IgD-negative memory B cell (primary cell): ENCODE measurements at regions not wholly inside any gene's neighbourhood (a gene's known extent, or its start where the extent isn't known, plus 50 kb on each side); places are given as distances from the start of the nearest gene placed in this dataset.
"Not testable (repeated sequence)": the region's sequence is repeated elsewhere in the genome, so short reads cannot be mapped to it uniquely, and the experiment has no call there.

Experiments used
- H3K27ac Mint-ChIP-seq, 3 donors: one replicate each; pipeline ENCODE4 v1.8.0; 2020 to 2022; ENCODE audit warnings: mild to moderate bottlenecking in 3 of 3, mixed read lengths in 3 of 3, moderate library complexity in 1 of 3
- H3K27me3 Mint-ChIP-seq: one replicate; pipeline ENCODE4 v1.8.0; 2021; ENCODE audit warnings: mixed read lengths
- H3K36me3 Mint-ChIP-seq: one replicate; pipeline ENCODE4 v1.8.0; 2020; ENCODE audit warnings: mild to moderate bottlenecking, mixed read lengths
- H3K4me1 Mint-ChIP-seq, 3 donors: one replicate each; pipeline ENCODE4 v1.8.0; 2020 to 2022; ENCODE audit warnings: mixed read lengths in 3 of 3, mild to moderate bottlenecking in 1 of 3
- H3K4me3 Mint-ChIP-seq, 4 donors: one replicate each; pipeline ENCODE4 v1.8.0; 2020 to 2022; ENCODE audit warnings: mild to moderate bottlenecking in 4 of 4, mixed read lengths in 4 of 4, moderate library complexity in 3 of 4
- H3K9me3 Mint-ChIP-seq, 3 donors: one replicate each; pipeline ENCODE4 v1.8.0; 2020 to 2021; ENCODE audit warnings: mixed read lengths in 3 of 3, mild to moderate bottlenecking in 1 of 3

DNA sequence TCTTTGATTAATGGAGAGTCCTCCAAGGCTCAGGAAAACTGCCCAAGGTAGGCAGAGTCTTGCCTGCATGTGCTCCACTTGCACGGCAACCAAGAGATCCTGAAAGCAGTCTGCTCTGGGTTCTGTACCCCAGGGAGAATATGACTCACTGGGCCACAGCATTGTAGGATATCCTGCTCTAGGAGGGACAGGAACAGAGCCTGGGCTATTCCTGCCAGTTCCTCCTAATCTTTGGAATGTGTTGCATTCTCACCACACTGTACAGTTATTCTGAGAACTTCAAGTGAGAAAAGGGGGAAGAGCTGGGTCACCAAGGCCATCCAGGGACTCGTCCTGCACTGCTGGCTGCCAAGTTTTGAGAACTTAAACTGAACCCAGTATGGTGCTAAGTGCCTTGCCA lies 278.5 kb downstream of the MATN1 start:
- Mint-ChIP-seq H3K27me3 (peaks cover 5% of the 10 kb centered on the region), H3K27ac (no peak overlapping the region), H3K4me1 (peaks cover 0 to 1% (median 0%) of the 10 kb centered on the region in 3 donors), H3K9me3 (peaks cover 0 to 6% (median 3%) of the 10 kb centered on the region in 3 donors), H3K36me3 (no peaks in the 10 kb centered on the region), H3K4me3 (no peak overlapping the region)

DNA sequence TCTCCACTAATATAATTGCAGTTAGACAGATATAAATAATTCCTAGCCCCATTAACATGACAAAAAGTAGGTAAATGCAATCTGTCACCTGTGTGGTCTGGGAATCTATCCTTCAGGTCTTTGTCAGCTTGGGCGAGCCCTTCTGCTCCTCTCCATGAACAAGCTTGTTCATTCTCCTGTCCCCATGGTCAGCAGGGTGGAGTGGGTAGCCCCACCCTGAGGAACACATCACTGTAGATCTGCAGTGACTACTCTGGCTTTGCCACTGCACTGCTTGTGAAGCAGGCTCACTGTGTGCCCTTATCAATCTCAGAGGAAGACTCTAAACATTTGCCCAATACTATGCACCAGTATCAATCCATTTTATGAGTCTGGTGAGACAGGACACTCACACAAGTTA lies 279.0 kb downstream of the MATN1 start:
- Mint-ChIP-seq H3K36me3 (no peaks in the 10 kb centered on the region), H3K27ac (no peak overlapping the region), H3K4me3 (no peak overlapping the region), H3K4me1 (peaks cover 0 to 1% (median 0%) of the 10 kb centered on the region in 3 donors), H3K9me3 (peaks cover 0 to 6% (median 3%) of the 10 kb centered on the region in 3 donors), H3K27me3 (peaks cover 5% of the 10 kb centered on the region)

DNA sequence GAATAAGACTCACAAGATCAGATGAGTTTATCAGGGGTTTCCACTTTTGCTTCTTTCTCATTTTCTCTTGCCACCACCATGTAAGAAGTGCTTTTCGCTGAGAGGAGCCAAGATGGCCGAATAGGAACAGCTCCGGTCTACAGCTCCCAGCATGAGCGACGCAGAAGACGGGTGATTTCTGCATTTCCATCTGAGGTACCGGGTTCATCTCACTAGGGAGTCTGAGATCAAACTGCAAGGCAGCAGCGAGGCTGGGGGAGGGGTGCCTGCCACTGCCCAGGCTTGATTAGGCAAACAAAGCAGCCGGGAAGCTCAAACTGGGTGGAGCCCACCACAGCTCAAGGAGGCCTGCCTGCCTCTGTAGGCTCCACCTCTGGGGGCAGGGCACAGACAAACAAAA lies 285.1 kb downstream of the MATN1 start:
- not testable (repeated sequence) for H3K27ac Mint-ChIP-seq, H3K4me1 Mint-ChIP-seq, H3K36me3 Mint-ChIP-seq, H3K4me3 Mint-ChIP-seq, H3K9me3 Mint-ChIP-seq, H3K27me3 Mint-ChIP-seq

DNA sequence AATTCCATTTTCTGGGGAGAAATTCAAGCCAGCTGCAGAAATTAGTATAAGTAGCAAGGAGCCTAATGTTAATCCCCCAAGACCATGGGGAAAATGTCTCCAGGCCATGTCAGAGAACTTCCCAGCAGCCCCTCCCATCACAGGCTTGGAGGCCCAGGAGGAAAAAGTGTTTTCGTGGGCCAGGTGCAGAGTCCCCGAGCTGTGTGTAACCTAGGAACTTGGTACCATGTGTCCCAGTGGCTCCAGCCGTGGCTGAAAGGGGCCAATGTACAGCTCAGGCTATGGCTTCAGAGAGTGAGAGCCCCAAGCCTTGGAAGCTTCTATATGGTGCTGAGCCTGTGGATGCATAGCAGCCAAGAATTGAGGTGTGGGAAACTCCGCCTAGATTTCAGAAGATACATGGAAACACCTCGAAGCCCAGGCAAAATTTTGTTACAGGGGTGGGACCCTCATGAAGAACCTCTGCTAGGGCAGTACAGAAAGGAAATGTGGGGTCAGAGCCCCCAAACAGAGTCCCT lies 286.3 kb downstream of the MATN1 start:
- no peak overlapping the region for H3K27ac Mint-ChIP-seq
- H3K9me3 Mint-ChIP-seq, result peaks cover 0 to 8% (median 3%) of the 10 kb centered on the region in 3 donors
- H3K36me3 Mint-ChIP-seq, result peaks cover 2% of the 10 kb centered on the region
- no peaks in the 10 kb centered on the region for H3K4me1 Mint-ChIP-seq
- H3K27me3 Mint-ChIP-seq, result peaks cover 2% of the 10 kb centered on the region
- no peak overlapping the region for H3K4me3 Mint-ChIP-seq

DNA sequence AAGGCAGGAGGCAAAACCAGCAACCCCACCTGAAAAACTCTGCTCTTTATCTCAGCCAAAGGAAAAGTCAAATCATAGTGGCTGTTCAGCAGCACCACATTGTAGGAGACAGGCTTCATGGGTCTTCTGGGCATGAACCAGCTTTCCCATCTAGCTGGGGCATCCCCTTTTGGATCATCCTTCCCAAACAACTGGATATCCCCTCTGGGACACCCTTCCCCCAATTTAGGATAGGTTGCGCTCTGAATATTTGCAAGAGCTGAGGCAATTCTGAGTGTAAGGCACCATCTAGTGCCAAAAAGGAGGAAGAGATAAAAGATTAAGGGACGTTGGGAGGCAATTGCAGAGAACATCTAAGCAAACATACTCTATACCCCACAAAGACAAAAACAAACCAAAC lies 295.8 kb downstream of the MATN1 start:
- Mint-ChIP-seq H3K9me3 (peaks cover 3 to 32% (median 23%) of the 10 kb centered on the region in 3 donors), H3K4me1 (no peaks in the 10 kb centered on the region), H3K4me3 (no peak overlapping the region), H3K27ac (no peak overlapping the region), H3K27me3 (peaks cover 4% of the 10 kb centered on the region), H3K36me3 (peaks cover 7% of the 10 kb centered on the region)

DNA sequence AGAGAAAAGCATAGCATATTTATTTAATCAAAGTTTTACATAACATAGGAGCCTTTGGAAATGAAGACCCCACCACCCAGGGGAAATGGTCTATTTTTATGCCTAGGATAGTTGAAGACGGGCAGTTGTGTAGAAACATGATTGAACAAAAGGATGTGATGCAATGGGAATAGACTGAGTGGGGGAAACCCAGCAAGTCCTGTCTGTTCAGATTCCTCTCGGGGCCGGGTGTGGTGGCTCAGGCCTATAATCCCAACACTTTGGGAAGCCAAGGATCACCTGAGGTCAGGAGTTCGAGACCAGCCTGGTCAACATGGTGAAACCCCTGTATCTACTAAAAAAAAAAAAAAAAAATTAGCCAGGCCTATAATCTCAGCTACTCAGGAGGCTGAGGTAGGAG lies 298.3 kb downstream of the MATN1 start:
- peaks cover 6% of the 10 kb centered on the region for H3K27me3 Mint-ChIP-seq
- peaks cover 2 to 32% (median 19%) of the 10 kb centered on the region in 3 donors for H3K9me3 Mint-ChIP-seq
- H3K4me3 Mint-ChIP-seq, result no peak overlapping the region
- H3K4me1 Mint-ChIP-seq, result no peaks in the 10 kb centered on the region
- peaks cover 5% of the 10 kb centered on the region for H3K36me3 Mint-ChIP-seq
- no peak overlapping the region for H3K27ac Mint-ChIP-seq

DNA sequence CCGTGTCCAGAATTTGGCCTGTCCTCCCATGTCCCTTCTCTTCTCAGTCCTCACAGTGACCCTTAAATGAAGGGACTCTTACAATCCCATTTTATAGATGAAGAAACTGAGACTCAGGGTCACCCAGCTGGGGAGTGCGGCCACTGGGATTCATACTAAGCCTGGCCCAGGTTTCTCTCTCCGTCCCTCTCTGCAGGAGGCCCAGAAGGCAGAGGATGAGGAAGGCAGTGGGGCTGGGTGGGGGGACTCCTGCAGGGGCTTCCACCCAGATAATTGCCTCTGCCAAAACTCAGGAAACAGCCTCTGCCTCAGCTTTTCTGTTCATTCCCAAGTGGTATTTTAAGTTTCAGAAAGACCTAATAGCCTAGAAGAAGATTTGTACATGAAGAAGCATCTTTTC lies 299.8 kb downstream of the MATN1 start:
- Mint-ChIP-seq H3K4me1 (no peaks in the 10 kb centered on the region), H3K27ac (no peak overlapping the region), H3K4me3 (no peak overlapping the region), H3K36me3 (peaks cover 5% of the 10 kb centered on the region), H3K27me3 (peaks cover 5% of the 10 kb centered on the region), H3K9me3 (peaks cover 2 to 24% (median 16%) of the 10 kb centered on the region in 3 donors)

DNA sequence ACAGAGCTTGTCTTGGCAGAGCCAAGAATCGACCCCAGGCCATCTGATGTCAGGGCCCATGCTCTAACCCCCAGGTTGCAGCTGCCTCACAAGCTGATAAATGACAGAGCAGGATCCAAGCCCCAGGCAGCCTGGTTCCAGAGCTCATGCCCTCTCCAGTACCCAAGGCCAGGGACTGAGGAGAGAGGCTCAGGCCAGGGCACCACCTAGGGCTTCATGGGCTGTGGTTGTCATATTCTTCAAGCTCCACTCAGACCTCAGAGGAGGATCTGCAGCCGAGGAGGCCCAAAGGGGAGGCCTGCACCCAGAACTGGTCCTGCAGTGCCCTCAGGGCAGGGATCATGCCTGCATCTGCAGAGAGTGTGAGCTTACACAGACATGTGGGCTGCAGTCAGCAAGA lies 301.1 kb downstream of the MATN1 start:
- H3K4me1 Mint-ChIP-seq, result no peaks in the 10 kb centered on the region
- H3K27ac Mint-ChIP-seq, result no peak overlapping the region
- no peak overlapping the region for H3K4me3 Mint-ChIP-seq
- peaks cover 8% of the 10 kb centered on the region for H3K27me3 Mint-ChIP-seq
- peaks cover 0 to 12% (median 9%) of the 10 kb centered on the region in 3 donors for H3K9me3 Mint-ChIP-seq
- peaks cover 3% of the 10 kb centered on the region for H3K36me3 Mint-ChIP-seq

DNA sequence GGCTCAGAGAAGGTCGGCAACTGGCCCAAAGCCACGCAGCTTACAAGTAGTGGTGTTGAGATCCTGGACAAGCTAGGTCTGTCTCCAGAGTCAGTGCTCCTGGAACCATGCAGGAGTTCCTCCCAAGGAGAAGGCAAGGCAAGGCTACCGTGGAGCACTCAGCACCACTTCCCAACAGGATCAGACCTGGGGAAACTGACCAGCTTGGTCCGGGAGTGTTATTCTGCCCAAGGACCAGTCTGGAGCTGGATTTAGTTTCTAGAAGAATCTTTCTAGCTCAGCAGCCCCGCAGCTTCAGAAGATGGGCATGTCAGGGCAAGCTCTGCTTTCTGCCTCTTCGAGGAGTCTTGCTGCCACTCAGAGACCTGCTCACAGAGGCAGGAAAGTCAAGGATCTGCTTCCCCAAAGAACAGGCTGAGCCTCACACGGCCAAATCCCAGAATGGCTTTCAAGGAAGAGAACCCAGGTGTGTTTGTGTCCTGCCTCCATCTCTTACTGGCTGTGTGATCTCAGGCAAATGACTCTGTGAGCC lies 302.8 kb downstream of the MATN1 start:
- Mint-ChIP-seq H3K4me1 (no peaks in the 10 kb centered on the region), H3K4me3 (no peak overlapping the region), H3K9me3 (peaks cover 0 to 3% (median 0%) of the 10 kb centered on the region in 3 donors), H3K27me3 (peaks cover 8% of the 10 kb centered on the region), H3K27ac (no peak overlapping the region), H3K36me3 (peaks cover 2% of the 10 kb centered on the region)

DNA sequence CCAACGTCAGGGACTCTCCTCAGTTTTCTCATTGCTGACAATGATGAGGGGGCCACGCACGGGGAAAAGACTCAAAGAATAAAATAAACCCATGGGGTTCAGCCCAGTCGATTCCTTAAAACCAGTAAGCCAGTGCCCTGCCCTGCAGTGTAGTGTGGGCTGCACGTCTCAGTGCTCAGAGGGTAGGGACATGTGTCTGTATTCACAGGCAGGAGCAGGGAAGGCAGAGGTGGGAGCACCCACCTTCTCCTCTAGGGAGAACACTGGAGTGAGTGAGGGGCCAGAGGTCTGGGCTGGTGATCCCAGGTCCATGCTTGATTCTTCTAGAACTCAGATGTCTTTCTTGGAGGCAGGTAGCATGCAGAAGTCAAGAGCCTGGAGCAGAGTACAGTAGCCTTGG lies 303.6 kb downstream of the MATN1 start:
- H3K36me3 Mint-ChIP-seq, result peaks cover 2% of the 10 kb centered on the region
- H3K4me3 Mint-ChIP-seq, result no peak overlapping the region
- peaks cover 0 to 3% (median 0%) of the 10 kb centered on the region in 3 donors for H3K9me3 Mint-ChIP-seq
- H3K4me1 Mint-ChIP-seq, result no peaks in the 10 kb centered on the region
- no peak overlapping the region for H3K27ac Mint-ChIP-seq
- peaks cover 8% of the 10 kb centered on the region for H3K27me3 Mint-ChIP-seq

DNA sequence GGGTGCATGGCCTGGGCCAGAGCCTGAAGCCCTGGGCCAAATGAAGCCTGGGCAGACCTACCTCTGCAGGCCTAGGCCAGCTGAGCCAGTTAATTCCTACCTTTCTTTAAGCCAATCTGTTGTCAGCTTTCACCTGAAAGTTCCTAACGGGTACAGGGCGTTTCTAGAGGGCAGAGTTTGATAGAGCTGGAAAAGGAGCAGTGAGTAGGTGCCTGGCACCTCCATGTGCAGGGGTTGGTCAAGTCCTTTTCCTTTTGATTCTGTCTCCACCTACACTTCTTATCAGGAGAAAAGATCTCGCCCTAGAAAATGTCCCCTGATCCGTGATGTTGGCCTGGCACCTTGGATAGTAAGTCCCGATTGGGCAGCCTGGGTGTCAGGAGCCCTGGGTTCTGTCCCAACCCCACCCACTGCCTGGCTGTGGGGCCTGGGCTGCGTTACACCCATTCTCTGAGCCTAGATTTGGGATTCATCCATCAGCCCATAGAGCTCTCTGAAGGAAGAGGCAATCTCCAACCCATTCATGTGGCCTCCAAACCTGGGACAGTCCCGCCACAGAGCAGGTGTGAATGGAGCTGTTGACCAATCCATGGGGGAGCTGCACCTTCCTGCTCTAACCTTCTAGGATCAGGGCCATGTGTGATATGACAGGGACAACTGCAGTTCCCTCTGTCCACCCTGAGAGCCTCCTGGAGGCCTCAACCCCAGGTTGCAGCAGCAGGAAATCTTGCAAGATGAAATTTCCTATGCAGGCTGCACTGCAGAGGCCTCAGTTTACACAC lies 304.3 kb downstream of the MATN1 start:
- Mint-ChIP-seq H3K27me3 (peaks cover 11% of the 10 kb centered on the region), H3K9me3 (no peaks in the 10 kb centered on the region), H3K4me1 (no peaks in the 10 kb centered on the region), H3K4me3 (no peak overlapping the region), H3K27ac (no peak overlapping the region), H3K36me3 (peaks cover 2% of the 10 kb centered on the region)

DNA sequence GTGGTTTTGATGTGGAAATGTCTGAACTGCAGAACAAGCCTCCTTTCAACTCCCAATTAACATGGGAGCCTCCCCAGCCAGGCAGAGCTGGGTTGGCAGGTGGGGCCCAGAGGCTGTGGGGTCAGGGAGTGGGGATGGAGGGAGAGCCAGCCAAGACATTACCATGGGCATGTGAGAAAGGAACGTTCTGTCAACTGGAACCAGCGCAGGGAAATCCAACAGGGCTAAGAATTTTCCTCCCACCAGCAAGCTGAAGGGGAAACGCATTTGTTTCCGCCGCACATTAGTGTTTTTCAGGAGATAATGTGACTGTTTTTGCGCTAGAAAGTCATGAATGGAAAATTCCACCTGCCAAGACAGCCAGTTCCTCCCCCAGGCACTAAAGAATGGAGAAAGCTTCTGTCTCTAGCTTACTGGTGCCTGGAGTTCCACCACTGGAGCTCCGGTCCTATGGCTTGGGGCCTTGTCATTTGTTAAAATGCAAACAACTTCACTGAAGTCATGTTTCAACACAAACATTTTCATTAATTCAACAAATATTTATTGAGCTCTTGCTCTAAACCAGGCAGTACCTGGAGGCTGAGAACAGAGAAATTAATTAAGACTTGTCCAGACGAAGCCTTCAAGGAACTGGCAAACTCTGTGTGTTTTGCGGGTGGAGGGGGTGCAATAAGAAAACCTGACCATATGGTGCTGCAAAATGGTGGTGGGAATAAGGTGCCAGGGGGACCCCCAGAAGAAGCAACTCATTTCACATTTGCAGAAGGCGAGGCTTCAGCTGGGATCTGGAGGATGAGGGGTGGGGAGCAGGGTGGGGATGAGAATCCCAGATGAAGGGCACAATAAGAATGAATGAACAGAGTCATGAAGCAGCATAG lies 305.1 kb downstream of the MATN1 start:
- Mint-ChIP-seq H3K27me3 (peaks cover 11% of the 10 kb centered on the region), H3K27ac (no peak overlapping the region)

DNA sequence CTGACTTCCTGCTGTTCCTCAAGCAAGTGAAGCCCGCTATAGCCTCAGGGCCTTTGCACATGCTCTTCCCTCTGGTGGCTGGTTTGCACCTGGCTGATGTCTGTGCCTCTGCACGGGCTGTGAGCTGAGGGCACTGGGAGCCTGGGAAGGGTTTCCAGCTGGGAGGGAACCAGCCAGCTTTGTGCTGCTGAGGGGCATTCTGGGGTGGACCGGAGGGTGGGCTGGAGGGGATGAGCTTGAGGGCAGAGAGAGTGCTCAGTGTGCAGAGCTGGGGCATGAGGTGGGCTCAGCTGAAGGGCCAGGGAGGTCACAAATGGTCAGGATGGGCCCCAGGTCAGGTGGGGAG lies 305.7 kb downstream of the MATN1 start:
- no peak overlapping the region for H3K27ac Mint-ChIP-seq
- H3K27me3 Mint-ChIP-seq, result peaks cover 11% of the 10 kb centered on the region
- H3K9me3 Mint-ChIP-seq, result no peaks in the 10 kb centered on the region
- H3K4me1 Mint-ChIP-seq, result no peaks in the 10 kb centered on the region
- no peaks in the 10 kb centered on the region for H3K36me3 Mint-ChIP-seq
- no peak overlapping the region for H3K4me3 Mint-ChIP-seq

More for the DNA sequence above, 305.1 kb downstream of the MATN1 start:
- Mint-ChIP-seq H3K9me3 (no peaks in the 10 kb centered on the region), H3K4me1 (no peaks in the 10 kb centered on the region), H3K36me3 (peaks cover 2% of the 10 kb centered on the region), H3K4me3 (no peak overlapping the region)

DNA sequence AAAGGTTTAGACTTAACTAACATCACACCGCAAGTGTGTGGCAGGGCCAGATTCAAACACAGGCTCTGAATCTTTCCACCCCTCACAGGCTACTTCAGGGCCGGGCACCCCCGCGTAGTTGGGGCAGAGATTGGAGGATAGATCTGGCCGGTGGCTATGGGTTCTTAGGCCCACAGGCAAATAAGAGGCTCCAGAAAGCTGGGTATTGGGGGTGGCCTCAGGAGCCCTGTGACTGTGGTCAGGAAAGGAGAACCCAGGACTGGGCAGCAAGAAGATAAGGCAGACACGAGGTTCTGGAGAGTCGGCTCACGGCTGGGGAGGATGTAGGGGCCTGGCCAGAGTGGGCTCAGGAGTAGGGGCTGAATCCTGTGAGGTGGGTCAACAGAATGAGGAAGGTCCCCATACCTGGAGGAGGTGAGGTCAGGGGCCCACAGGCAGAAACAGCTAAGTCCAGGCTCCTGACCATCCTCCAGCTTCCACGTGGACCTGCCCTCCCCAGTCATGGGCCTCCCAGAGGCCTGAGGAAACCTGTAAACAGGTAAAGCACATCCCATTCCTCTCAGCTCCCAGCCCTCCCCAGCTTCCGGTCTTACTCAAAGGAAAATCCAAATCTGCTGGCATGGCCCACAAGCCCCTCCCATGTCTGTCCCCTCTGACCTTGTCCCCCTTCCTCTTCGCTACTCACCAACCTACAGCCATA lies 306.2 kb downstream of the MATN1 start:
- Mint-ChIP-seq H3K27me3 (peaks cover 11% of the 10 kb centered on the region), H3K27ac (no peak overlapping the region), H3K36me3 (no peaks in the 10 kb centered on the region), H3K9me3 (no peaks in the 10 kb centered on the region), H3K4me3 (peak overlapping the region in 1 of 4 donors; percentile 49), H3K4me1 (no peaks in the 10 kb centered on the region)
